Parathyroid adenoma (tissue), 2 donors: ENCODE measurements at regions not wholly inside any gene's neighbourhood (a gene's known extent, or its start where the extent isn't known, plus 50 kb on each side); places are given as distances from the start of the nearest gene placed in this dataset.

ENCODE experiments used
- H2AFZ ChIP-seq: fragments of 300-600 bp; sonication (generic); one replicate; pipeline ENCODE4 v1.7.0; 2017; ENCODE audit warnings: antibody characterized with exemption, mild to moderate bottlenecking
- H3K27ac ChIP-seq: fragments of 300-600 bp; sonication (generic); one replicate; pipeline ENCODE4 v1.7.0; 2017
- H3K27me3 ChIP-seq: fragments of 300-600 bp; sonication (generic); one replicate; pipeline ENCODE4 v1.7.0; 2017; ENCODE audit warnings: low read length; ENCODE audit not compliant: control insufficient read depth, insufficient read depth
- H3K36me3 ChIP-seq: fragments of 300-600 bp; sonication (generic); one replicate; pipeline ENCODE4 v1.7.0; 2017; ENCODE audit warnings: low read length; ENCODE audit not compliant: control insufficient read depth, insufficient read depth
- H3K4me1 ChIP-seq: fragments of 300-600 bp; sonication (generic); one replicate; pipeline ENCODE4 v1.7.0; 2017; ENCODE audit warnings: control low read depth
- H3K4me2 ChIP-seq: fragments of 300-600 bp; sonication (generic); one replicate; pipeline ENCODE4 v1.7.0; 2017; ENCODE audit warnings: low read length
- H3K4me3 ChIP-seq: fragments of 300-600 bp; sonication (generic); one replicate; pipeline ENCODE4 v1.7.0; 2017; ENCODE audit warnings: low read depth, low read length
- H3K79me2 ChIP-seq: fragments of 300-600 bp; sonication (generic); one replicate; pipeline ENCODE4 v1.7.0; 2017; ENCODE audit warnings: control low read depth
- H3K9ac ChIP-seq: fragments of 300-600 bp; sonication (generic); one replicate; pipeline ENCODE4 v1.7.0; 2017; ENCODE audit warnings: mild to moderate bottlenecking
- H3K9me3 ChIP-seq: fragments of 300-600 bp; sonication (generic); one replicate; pipeline ENCODE4 v1.7.0; 2017; ENCODE audit warnings: low read length; ENCODE audit not compliant: control insufficient read depth
- CTCF ChIP-seq: fragments of 300-600 bp; sonication (generic); IDR thresholded peaks from one replicate; pipeline ENCODE4 v1.7.0; 2017; ENCODE audit warnings: antibody characterized with exemption, mild to moderate bottlenecking
- donor health status: primary hyperparathyroidism.

GRCh38 chr18:22253156-22253555, 83.8 kb downstream of the GATA6 start:
- Histone ChIP-seq H3K4me2 (no peak overlapping the region), H3K36me3 (no peaks in the 10 kb centered on the region), H3K27ac (peak overlapping the region; percentile 53), H3K9ac (no peak overlapping the region), H3K9me3 (no peaks in the 10 kb centered on the region), H3K4me1 (no peaks in the 10 kb centered on the region), H3K79me2 (no peaks in the 10 kb centered on the region), H2AFZ (no peak overlapping the region), H3K4me3 (no peak overlapping the region), H3K27me3 (no peaks in the 10 kb centered on the region)
- TF ChIP-seq CTCF = no peak
